NCI-H2029 treated with DMSO at 0.1 percent for 48 hours (cell line): ENCODE measurements at regions not wholly inside any gene's neighbourhood (a gene's known extent, or its start where the extent isn't known, plus 50 kb on each side); places are given as distances from the start of the nearest gene placed in this dataset.

Experiments used
- DNase-seq: peaks from one replicate; lab custom pipeline; 2025; lab: John Stamatoyannopoulos, UW

DNA sequence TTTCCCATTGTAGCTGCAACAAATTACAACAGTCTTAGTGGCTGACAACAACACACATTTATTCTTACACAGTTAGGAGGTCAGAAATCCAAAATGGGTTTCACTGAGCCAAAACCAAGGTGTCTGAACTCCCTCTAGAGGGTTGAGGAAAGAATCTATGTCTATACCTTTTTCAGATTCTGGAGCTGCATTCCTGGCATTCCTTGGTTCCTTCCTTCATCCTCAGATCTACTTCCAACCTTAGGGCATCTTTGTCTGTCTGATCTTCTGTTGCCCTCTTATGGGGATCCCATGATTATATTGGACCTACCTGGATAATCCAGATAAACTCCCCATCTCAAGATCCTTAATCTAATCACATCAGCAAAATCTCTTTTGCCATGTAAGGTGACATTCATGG is 540.9 kb upstream of the MAP3K7 start:
- DNase-seq = no peak

DNA sequence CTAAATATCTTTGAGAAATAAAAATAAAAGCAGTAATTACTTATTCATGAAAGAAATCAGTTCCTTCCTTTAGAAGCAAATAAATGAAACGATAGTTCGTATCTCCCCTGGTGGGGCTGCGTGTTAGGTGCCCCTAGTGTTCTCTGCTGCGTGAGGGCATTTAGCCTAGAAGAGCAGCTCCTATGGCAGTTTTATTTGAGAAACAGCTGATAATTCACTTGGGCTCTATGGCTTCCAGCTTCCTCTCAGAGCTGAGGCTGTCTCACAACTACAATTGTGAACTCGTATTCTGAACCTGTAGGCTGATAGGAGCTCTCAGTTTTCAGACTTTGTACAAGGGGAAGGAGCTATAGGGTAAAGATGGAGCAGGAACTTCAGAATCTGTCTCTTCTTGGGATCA is 540.0 kb upstream of the MAP3K7 start:
- DNase-seq = no peak

DNA sequence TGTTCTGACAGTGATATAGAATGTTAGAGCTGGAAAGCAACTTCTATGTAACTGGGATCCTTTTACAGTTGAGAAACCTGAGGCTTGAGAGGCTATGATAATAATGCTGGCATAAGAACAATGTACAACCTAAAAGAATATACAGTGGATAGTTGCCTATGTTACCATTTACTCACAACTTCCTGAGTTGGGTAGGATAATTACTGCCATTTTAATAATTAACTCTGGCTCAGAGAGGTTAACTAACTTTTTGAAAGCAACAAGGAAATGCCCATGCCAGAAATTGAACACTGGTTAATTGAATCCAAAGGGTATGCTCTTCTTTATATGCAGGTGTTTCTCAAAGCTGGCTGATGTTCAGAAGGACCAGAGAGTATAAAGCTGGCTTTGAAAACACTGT is 530.7 kb upstream of the MAP3K7 start:
- DNase-seq = no peak

DNA sequence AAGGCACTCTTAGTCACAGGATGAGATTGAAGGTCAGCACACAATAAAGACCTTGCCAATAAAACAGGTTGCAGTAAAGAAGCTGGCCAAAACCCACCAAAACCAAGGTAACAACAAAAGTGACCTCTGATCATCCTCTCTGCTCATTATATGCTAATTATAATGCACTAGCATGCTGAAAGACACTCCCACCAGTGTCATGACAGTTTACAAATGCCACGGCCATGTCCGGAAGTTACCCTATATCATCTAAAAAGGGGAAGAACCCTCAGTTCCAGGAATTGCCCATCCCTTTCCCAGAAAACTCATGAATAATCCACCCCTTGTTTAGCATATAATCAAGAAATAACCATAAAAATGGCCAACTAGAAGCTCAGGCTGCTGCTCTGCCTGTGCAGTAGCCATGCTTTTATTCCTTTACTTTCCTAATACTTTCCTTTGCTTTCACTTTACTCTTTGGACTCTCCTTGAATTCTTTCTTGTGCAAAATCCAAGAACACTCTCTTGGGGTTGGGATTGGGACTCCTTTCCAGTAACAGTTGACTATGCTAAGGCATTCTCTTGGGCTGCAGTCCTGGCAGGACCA is 527.3 kb upstream of the MAP3K7 start:
- DNase-seq = no peak

DNA sequence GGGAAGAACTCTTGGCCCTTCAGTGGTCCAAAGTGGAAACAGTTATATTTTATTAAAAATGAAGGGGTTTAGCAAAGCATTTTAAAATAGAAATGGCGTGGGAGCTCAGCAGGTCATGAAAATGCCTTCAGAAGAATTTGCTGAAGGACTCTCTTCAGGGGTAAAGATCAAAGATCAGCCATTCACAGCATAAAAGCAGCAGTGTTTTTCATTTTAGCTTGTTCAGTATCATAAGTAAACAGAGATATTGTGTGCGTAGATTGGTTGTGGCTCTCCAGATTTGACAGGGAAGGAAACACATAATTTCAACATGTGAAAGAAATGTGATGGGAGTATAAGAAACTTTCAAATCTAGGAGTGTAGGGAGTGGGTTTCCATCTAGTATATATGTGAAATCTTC is 519.2 kb upstream of the MAP3K7 start:
- no peak for DNase-seq

DNA sequence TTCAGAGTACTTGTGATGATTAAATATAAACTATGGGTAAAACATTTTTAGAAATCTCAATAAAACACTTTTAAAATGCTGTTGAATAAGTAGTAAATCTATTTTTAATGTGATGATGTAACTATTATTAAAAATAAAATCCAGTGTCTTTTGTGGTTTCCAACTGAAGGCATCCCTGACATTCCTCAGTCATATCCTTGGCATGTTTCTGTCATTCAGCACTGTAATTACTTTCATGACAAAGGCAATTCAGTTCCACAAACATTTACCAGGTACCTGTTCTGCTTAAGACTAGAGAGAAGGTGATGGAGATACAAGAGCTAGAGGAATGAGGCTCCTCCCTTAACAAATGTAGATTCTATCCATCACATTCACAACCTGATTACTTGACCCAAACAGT is 518.7 kb upstream of the MAP3K7 start:
- no peak for DNase-seq

DNA sequence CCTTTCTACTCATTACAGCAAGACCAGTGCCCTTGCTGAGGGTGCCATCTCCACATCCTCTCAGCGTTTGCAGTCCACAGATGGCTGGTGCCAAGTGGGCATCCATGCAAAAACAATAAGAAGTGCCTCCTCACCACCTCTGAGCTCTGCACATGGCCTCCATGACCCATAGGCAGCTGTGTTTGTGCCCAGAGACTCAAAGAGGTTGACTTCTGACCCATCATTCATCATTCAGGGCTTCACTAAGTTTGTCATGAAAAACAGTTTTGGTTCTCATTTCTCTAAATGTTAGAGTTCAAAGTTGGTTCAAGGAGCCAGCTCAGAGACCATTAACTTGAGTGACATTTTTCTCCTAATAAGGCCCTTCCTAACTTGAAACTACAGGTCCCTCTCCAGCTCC is 512.6 kb upstream of the MAP3K7 start:
- no peak for DNase-seq

DNA sequence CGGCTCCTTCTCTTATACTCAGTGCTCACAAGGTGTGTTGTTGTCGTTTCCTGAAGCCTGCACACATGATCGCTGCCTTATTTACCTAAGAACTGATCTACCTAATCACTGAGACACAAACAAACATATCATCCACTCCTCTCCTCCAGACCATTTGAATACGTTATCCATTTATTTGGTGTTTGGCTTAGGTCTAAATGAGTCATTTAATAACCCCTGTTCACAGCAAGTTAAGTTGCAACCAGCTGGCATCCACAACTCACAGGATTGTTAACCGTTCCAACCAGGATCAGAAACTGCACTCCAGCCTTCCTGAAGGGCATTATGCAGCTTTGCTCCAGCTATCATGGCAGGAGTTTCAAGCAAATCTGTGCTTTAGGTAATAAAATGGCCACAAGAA is 511.1 kb upstream of the MAP3K7 start:
- peak; percentile 91 for DNase-seq

DNA sequence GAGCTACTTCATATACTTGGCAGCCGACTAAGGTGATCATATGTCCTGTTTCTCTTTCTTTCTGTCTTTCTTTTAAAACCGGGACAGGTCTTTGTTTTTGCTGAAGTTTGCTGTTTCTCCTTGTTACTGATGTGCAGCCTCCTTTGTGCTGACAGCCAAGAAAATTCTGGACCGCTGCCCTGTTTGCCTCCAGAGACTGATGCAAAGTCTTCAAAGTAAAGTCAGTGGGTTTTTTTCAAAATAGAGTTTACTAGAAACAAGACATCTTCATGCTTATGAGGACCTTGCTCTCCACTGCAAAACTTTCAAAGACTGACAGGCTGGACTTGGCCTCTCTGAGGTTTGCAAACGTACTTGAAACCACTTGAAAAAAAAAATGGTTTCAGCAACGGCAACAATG is 510.5 kb upstream of the MAP3K7 start:
- DNase-seq = peak; percentile 55

DNA sequence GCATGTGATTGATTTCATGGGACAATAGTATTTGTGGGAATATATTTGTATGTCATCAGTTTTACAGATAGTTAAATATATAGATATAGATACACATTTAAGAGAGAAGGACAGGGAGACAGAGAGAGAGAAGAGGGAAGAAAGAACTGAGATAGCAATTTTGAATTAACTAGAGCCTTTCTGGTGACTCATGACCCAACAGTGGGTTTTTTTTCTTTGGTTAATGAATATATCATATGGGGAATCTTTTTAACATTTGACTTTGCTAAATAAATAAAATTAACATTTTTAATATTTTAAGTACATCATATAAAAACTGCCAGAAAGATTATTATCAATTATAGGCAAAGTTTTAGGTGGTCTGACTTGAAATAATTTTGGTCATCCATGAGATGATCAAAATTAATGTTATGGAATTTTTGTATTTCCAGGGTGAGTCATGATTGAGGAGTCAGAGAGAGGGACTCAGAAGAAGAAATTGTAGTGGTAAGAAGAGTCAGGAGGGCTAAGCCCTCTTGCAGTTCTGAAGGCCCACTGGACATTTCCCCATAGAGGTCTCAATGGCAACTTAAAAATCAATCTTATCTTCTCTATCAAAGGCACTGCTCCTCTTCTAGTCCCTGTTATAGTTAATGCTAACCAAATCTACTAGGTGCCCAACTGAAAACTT is 508.1 kb upstream of the MAP3K7 start:
- no peak for DNase-seq

DNA sequence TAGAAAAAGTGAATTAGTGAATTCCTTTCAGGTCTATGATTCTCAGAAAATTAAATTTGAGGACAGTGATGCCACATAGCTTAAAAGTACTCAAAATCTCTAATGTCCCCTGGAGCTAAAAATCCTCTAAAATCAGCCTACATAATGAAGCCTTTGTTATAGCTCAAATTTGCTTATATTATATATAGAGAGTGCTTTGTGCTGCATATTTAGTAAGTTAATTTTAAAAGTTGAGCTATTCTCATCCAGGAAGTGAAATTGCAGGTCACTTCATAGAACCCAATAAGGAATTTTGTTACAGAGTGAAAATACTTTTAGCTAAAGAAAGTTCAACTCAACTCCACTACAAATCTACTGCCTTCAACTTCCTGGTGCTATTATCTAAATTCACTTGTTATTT is 507.5 kb upstream of the MAP3K7 start:
- DNase-seq = no peak

DNA sequence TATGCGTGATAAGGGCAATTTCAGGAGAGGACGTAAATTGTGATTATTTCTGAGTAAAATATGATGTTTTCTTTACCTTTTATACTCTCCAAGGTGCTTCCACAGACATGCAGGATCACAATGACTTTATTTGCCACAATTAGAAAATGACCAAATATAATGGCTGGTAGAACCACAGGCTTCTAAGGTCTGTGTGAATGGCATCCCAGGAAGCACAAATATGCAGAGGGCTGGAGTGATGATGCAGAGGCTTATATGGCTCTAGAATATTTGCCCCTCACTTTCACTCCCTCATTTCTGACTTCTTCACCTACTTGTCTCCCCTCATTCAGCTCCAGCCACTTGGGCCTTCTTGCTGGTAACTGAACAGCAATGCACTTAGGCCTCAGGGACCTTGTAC is 502.1 kb upstream of the MAP3K7 start:
- no peak for DNase-seq

DNA sequence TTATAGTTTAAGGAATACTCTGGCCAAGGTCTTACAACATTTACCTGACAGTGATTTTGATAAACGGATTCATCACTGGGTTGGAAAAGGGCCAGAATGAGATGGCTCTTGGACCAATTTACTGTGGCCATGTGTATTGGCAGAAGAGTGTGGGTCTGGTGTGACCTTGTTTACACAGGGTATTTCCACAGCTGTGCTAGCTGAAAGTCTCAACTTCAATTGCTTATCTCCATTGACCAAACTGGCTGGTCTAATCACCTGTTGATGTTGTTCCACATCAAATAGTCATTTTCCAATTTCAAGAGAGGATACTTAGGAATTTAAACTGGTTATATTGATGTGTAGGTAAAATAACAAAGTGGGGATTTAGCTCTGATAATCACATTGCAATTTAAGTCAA is 501.6 kb upstream of the MAP3K7 start:
- DNase-seq = peak; percentile 82

DNA sequence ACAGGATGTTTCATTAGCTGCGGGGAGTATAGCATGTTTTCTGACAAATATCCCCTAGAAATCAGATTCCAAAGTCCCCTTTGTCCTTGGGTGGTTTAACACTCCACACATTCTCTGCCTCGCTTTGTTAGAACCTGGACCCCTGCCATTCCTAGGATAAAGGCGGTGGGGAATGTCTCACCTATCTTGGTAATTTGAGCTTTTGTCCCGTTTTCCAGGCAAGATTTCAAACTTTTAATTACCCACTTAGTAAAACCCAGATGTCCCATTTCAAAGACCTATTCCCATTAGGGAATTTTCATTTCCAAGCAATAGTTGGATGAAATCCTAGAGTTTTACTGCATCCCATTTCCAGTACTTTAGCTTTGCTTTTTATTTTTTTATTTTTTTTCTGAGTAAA is 501.0 kb upstream of the MAP3K7 start:
- DNase-seq = no peak

DNA sequence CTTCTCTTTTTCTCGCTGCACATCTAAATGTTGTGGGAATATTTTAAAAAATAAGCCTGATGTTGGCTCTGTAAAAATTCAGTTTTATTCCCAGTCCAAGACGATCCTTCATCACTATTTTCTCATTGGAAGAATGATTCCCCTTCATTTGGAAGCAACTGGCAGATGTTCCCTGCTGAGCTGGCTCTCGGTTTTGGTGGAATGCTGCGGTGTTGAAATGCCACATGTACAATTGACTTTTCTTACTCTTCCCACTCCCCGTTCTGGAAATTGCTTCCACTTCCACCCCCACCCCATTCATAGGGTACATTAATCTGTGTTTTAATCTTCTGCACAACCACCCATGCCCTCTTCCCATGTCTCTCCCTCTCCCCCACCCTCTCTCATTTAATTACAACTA is 496.3 kb upstream of the MAP3K7 start:
- no peak for DNase-seq

DNA sequence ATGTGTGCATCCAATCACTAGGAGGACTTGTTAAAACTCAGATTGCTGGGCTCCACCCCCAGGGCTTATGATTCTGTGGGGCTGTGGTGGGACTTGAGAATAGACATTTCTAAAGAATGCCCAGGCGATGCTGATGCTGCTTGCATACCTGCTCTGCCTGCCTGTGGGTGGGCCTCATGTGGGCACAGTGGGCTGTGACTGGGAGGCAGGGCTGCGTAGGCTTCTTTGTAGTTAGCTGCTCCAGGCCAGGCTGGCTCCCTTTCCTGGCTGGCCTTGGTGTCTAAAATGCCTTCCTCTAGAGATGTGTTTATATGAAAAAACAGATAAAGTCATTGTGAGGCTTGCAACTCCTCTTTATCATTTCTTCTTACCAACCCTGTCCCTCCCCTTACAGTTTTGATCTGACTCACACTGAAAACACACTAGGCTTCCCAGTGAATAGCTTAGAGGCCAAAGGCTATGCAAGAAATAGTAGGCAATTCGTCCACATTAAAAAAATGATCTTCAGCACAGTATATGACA is 495.5 kb upstream of the MAP3K7 start:
- no peak for DNase-seq

DNA sequence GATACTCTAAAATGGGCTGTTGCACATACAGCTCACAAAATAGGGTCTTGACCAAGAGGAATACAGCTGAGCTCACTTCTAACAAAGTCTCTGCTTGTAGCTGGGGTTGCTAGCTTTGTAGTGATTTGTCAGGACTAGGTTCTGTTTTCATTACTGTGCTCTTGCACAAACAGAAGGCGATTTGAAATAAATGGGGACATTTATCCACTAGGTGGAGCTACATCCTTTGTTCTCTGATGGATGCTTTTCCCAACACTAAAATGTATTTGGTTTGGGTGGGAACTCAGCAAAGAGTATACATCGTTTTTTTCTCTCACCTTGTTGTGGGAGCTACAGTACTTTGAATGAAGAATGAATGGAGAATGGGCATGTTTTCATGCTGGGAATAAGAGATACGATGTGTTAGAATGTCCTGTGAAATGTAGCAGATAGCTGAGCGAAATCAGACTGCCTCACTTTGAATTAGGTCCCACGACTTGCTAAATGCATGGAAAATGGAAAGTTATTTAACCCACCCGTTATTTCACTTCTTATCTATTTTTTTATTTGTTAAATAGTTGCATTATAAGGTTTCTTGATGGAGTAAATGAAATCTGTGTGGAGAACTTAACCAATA is 494.7 kb upstream of the MAP3K7 start:
- peak; percentile 60 for DNase-seq

DNA sequence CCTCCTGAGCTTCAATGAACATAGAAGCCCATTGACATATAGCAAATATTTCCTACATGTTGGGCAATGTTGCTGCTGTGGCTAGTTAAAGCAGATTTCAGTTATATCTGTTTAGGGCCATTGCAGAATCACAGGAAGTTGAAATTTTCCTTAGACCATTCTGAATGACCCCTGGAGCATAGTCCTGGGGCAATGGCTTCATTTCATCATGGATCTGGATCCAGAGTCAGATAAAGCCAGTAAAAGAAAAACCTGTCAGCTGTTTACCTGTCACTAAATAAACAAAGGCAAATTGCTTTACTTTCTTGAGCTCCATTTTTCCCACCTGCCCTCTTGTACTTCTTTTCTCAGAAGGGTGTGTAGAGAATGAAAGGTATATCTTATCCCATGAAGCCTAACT is 494.0 kb upstream of the MAP3K7 start:
- DNase-seq = no peak

DNA sequence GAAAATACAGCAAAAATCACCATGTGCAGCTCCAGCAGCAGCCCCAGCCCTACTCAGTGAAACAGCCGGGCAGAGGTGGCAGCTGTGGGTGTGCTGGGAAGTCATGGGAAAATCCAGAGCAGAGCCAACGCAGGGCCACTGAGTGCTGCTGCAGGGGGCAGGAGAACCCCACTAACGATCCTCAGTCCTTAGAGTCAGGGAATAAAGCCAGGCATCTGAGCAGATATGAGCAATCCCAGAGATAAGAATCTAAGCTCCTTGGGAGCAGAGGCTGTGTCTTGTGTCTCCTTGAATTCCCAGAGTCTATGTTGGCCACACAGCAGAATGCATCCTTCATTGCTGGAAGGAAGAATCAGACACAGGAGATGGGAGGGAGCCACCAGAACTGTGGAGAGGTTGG is 493.1 kb upstream of the MAP3K7 start:
- DNase-seq = no peak

DNA sequence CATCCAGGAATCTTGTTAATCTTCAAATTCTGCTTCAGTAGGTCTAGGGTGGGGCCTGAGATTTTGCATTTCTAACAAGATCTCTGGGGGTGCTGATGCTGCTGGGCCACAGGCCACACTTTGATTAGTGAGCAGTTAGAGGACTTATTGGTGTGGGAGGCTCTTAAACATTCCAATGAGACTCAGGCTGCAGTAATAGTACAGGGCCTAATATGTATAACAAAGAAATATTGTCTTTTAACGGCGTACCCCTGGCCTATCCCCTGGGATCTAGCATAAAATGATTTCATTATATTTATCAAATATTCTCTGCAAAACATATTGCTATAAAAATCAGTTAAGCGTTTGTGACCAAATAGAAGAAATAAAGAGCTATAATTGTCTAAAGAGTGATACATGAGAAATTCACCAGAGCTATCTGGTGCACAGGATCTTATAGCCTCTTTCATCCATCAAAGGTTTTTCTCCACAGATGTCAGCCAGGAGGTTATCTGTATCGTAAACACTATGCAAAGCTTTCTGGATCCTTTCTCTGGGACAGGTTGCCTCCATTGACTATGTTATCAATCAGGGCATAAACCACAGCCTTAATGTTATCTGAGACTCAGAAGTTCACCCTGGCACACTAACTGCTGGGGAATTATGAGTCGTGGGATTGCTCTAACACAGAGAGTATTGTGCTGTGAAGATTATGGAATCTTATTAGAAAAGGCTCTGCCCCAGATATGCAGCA is 488.5 kb upstream of the MAP3K7 start:
- DNase-seq = no peak

DNA sequence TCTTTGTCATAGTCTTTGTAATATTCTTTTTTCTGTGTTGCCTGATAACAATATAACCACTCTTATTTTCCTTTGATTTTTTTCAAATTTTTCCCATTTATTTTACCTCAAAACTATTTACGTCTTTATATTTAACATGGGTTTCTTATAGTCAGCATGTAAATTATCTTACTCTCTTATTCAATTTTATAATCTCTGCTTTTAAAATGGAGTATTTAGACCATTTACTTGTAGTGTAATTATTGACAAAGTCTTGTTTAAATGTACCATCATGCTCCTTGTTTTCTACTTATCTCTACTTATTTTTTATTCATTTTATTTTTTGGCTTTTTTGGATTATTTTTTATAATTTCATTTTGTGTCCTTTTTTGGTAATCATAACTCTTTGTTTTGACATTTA is 476.5 kb upstream of the MAP3K7 start:
- no peak for DNase-seq

DNA sequence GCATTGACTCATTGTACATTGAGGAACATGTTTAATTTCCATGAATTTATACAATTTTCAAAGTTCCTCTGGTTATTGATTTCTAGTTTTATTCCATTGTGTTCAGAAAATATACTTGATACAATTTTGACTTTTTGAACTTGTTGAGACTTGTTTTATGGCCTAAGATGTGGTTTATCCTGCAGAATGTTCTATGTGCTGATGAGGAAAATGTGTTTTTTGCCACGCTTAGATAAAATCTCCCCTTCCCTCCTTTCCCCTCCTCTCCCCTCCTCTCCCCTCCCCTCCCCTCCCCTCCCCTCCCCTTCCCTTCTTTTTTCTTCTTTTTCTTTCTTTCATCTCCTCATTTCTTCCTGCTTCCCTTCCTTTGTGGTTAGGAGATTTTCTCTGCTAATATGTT is 470.8 kb upstream of the MAP3K7 start:
- no peak for DNase-seq

DNA sequence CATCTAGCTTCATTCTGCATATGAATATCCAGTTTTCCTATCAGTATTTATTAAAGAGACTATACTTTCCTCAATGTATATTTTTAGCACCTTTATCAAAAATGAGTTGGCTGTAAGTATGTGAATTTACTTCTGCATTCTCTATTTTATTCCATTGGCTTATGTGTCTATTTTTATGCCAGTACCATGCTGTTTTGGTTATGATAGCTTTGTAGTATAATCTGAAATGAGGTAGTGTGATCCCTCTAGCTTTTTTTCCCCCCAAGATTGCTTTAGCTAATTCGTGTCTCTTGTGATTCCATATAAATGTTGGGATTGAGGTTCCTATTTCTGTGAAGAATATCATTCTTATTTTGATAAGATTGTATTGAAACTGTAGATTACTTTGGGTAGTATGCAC is 469.1 kb upstream of the MAP3K7 start:
- DNase-seq = no peak
